Erythroblast (primary cell): ENCODE measurements at regions not wholly inside any gene's neighbourhood (a gene's known extent, or its start where the extent isn't known, plus 50 kb on each side); places are given as distances from the start of the nearest gene placed in this dataset.

ENCODE experiments used
- DNase-seq, 2 experiments: peaks; one replicate each; lab custom pipeline; 2025; lab: John Stamatoyannopoulos, UW
- GATA1 ChIP-seq: IDR thresholded peaks from 2 replicates; pipeline ENCODE4 v1.6.1; 2011; ENCODE audit warnings: low read depth, mild to moderate bottlenecking, control low read depth, low read length, moderate library complexity
- POLR2A ChIP-seq: IDR thresholded peaks from 2 replicates; pipeline ENCODE4 v1.6.1; 2011; ENCODE audit warnings: mild to moderate bottlenecking, low read length

DNA sequence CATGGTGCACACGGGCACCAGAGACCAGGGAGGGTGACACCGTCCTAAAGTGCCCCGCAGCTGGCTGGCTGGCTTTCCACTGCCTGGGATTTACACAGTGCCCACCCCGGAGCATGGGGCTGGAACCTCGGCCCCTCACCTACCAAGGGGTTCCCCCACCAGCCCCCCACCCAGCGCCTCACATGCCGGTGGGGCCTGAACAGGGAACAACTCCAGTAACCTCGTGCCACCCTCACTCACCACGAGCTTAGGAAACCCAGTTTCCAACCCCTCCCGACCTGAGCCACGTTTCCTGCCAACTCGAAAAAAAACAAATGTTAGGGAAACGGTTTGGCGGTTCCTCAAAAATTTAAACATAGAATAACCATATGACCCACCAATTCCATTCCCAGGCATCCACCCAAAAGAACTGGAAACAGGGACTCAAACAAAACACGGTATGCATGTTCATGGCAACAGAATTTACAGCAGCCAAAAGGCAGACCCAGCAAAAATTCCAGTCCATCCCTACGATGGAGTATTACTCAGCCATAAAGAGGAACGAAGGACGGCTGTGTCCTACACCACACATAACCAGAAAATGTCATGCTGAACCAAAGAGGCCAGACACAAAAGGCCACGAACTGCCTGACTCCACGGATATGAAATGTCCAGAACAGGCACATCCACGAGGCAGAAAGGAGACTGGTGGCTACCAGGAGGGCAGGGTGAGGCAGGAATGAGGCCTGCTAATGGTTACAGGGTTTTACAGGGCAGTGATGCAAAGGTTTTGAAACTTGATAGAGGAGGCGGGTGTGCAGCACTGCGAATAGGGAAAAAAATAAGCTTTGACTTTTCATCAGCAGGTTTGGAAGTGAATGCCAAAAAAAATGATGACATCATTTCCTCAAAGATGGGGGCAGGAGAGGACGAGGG is 68.9 kb downstream of the NCOR2 start:
- no peak for TF ChIP-seq POLR2A
- TF ChIP-seq GATA1 = no peak
- DNase-seq = peak in 1 of 2 experiments; percentile 50

DNA sequence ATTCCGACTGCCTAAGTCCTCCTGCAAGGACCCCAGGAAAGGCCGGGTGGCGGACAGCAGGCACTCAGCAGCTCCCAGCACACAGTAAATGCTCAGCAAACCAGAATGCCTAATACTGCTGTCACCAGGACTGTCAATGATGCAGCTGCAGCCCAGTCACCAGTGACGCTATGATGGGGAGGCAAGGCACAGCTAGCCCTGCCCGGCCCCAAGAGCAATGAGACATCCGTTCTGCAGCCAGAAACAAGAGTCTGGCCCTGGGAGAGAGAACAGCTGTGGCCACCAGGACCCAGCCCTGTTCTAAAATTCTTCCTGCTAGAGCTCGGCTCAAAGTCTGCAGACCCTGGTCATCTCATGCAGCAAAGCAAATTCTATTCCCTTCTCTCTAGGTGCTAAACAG is 69.8 kb downstream of the NCOR2 start:
- no peak for DNase-seq
- TF ChIP-seq GATA1 (no peak), POLR2A (no peak)

DNA sequence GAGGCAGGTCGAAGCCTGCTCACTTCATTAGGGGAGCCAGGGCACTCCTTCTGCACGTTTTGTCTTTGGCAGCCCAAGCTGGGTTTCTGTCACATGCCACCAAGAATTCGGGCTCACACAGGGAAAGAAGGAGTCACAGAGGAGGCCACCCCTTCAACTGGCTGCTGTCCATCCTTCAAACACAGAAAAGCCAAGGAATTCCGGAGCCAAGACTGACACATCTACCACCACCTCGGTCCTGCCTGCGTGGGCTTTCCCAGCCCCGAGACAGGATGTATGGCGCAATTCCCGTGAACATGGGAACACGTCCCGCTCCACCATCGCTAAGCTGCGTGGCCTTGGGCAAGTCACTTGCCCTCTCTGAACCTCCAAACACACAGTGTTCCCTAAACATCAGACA is 70.4 kb downstream of the NCOR2 start:
- DNase-seq = no peak

DNA sequence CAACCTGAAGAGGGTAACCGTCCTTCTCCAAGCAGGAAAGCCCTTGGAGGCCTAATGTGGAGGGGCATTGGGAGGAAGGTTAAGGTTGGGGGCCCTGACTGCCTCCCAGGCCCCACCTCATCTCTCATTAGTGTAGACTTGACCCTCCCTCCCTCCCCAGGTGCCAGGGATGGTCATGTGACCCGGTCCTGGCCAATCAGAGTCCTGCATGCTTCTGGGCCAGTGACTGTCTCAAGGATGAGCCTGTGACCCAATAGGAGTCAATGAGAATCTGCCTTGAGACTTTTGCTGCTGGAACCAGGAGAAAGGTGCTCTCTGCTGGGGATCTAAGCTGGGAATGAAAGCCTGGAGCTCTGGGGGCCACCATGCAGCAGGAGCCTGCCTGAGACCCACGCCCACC is 70.8 kb downstream of the NCOR2 start:
- TF ChIP-seq GATA1 (no peak), POLR2A (no peak)
- peak; percentile 26 to 43 for DNase-seq

More for the DNA sequence above, 70.4 kb downstream of the NCOR2 start:
- TF ChIP-seq POLR2A (no peak), GATA1 (no peak)

DNA sequence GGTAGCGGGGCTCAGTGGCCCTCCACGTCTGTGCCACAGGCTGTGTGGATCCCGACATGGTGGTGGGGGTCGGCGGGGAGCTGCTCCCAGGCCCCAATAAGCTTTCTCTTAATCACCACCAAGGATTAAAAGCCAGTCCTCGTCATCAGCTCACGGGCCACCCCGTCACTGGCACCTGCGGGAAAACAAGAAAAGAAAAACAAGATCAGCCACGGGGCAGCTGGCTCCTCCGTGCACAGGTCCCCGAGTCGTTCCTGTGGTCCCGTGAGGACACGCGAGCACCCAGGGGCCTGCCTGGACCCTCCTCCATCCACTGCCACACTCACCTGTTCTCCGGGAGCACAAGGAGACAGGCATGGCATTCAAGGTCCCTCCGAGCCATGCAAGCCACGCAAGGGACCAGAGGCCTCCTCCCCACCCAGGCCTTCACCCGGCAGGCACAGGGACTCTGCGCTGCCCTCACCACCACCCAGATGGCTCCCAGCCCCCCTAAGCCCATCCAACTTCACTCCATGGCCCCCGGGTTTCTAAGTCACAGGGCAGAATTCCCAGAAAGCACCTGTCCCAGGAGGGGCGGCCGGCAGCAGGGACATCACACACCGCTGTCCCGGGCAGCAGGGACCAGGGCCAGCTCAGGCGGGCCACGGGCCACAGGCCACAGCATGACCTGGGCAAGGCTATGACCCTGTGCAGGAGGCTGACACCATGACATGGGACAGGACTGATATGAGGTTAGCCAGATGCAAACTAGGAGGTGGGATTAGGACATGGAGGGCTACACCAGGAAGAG is 72.0 kb downstream of the NCOR2 start:
- no peak for TF ChIP-seq POLR2A
- no peak for TF ChIP-seq GATA1
- no peak for DNase-seq

DNA sequence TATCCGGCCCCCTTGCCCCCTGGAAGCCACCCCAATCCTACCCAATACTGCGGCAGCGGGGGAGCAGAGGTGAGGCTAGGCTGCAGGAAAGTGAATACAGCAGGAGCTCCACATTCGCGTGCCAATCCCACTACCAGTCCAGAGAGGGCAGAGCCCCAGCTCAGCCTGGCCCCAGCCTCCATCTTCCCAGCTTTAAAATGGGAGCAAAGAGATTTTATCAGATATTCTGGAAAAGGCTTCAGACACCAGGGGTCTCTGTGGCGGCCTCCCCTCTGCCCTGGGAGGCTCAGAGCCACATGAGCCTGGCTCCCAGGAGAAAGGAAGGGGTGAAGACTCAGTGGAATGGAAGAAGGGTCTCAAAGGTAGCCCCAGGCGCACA is 72.7 kb downstream of the NCOR2 start:
- TF ChIP-seq POLR2A (no peak), GATA1 (no peak)
- no peak for DNase-seq

DNA sequence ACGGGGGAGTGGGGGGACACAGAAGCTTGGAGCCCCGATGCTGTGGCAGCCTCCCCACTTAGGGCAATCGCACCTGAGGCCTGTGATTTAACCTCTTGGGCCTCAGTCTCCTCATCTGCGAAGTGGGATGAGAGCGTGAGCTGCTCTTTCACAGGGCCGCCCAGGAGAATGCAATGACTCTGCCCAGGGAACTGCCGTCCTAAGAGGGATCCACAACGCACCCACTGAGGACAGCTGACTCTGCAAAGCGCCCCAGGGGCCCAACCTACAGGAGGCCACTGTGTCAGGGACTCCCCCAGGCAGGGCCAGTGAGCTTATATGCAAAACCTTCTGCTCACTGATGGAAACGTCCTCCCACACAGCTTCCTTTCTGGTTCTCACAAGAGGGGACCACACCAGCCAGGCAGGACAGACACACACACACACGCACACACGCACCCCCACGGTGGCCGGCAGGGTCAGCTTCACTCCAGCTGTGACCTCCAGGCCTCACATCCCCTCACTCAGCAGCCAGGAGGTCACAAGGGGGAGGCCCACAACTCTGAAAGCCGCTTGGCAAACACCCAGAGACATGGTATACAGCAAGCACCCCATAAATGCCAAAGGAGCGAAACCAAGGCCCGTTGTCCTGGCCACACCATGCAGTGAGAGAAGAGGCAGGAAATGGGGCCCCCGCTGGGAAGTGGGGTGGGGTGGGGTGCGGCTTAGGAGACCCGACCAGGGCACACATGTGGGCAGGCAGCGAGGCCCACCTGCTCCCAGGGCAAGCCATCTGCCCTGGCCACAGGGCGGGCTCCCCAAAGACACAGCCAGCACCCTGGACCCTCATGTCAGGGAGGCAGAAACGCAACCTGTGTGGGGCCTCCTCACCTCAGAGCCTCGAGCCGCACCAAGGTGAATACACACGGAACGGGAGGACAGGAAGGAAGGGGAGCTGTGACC is 73.3 kb downstream of the NCOR2 start:
- no peak for TF ChIP-seq POLR2A
- TF ChIP-seq GATA1 = no peak
- DNase-seq = peak; percentile 20 to 33

DNA sequence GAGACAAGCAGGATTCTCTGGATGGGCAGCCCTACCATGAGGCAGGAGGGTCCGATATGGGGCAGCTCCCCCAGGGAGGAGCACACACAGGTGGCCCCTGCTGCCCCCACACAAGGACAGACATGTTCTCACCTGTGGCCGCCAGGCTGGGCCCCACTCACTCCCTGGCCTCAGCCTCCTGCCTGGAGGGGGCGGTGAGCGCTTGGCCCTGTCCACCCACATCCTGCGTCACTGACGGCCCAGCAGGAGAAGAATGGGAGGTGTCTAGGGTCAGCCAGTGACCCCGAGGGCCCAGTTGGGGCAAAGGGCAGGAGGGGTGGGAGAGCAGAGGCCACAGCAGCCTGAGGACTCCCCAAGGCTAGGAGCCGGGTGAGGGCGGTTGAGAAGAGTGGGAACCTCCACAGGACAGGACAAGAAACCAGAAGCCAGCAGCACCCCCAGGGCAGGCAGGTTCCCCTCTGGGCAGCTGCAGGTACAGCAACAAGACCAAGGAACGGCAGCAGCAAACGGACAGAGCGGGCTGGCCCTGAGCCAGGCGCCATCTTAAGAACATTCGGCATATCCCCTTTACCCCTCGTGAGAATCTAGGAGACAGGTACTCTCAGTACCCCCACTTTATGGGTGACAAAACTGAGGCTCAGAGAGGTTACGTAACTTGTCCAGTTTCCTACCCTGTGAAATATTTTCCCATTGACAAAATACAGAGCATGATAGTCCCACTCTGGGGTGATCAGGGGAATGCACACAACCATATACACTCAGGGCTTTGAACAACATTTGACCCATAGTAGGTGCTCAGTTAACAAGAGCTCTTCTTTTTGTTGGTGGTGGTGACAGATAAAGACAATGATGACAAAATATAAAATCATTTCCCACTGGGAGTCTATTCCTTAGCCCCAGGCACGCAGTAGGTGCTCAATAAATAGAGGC is 74.3 kb downstream of the NCOR2 start:
- peak; percentile 19 to 21 for DNase-seq
- no peak for TF ChIP-seq GATA1
- TF ChIP-seq POLR2A = no peak

DNA sequence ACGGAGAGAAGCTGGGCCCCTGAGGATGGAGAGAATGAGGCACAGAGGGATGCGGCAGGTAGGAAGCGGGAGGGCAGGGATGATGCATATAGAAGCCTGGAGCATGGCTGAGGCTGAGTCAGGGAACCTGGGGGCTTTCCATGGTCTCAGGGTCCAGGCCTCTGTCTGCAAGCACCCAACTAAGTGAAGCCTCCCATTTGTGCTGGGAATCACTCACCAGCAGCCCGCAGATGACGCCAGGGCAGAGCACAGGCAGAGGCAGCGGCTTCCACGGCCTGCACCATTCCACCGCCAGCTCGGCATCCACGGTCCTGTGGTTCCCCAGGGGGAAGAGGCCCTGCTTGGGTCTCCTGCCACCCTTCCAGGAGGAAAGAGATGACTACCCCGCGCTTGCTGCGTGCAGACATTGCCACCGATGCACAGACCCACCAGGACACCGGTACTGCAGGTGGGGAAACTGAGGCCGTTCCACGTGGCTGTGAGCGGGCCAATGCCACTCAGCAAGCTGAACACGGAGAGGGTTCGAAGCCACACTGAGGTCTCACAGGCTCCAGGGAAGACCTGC is 75.5 kb downstream of the NCOR2 start:
- no peak for DNase-seq
- TF ChIP-seq GATA1 (no peak), POLR2A (no peak)

DNA sequence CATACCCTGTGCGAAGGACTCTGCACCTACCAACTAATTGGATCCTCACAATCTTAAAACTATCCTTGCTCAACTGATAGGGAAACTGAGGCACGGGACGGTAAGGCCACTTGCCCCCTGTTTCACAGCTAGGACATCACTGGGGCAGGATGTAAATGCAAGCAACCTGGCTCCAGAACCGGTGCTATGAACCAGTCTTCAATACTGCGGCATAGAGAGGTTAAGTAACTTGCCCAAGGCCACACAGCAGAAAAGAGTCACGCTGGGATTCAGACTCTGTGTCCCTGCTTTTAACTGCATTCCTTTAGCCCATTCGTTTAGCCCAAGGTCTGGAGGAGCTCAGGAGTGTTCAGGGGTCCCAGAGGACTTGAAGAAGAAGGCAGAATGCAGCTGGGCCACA is 76.1 kb downstream of the NCOR2 start:
- TF ChIP-seq GATA1 (no peak), POLR2A (no peak)
- no peak for DNase-seq

DNA sequence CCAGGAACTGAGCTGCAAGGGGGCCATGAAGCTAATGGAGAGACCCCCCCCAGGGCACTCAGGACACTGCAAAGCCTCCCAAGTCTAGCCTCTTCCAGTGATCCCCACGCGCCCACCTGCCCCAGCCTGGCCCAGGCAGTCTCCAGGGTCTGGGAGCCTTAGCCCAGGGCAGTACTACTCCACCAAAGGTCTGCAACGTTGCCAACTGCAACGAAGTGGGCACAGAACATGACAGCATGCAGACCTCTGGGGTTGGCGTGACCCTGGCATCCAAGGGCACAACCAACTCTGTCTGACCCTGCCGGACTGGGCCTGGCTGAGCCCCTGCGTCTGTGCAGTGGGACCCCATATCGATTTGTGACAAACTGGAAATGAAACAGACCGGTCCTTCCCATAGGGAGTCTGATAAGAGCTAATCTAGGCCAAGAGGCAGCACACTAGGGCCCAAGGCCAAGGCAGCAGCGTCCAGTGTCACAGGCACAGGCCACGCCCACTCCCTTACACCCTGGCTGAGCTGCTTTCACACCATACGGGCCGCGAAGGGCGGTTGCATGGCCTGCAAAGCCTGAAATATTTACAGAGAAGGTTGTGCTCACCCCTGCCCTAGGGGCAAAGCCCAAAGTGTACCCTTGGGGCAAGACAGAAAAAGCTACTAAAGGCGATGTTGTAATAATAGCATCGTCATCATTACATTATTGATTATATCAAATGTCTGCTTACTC is 76.7 kb downstream of the NCOR2 start:
- TF ChIP-seq GATA1 (peak; percentile 45), POLR2A (no peak)
- DNase-seq = peak; percentile 95 to 97

DNA sequence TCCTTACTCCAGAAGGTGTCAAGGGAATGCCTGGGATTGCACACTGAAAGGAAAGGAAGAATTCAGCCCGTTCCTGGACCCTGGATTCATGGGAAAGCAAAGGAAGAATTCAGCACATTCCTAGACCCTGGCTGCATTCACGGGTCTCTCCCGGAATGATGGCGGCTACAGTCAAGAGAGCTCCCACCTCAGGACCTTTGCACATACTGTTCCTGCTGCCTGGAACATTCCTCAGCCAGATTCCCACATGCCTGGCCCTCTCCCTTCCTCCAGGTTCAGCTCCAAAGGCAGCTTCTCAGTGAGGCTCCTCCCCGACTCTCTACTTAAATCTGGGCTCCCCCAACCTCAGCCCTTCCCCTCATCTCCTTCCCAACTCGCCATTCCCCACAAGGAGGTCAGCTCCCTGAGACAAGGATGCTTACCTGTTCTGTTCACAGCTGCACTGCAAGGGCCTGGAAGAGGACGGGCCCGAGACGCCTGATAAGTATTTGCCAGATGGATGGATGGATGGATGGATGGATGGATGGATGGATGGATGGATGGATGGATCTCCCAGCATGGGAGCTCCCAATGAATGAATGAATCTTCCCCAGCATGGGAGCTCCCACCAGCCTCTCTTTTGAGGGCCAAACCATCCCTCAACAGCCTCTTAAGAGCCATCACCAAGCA is 77.4 kb downstream of the NCOR2 start:
- TF ChIP-seq POLR2A (no peak), GATA1 (no peak)
- DNase-seq = no peak
